GM18499 (cell line): ENCODE measurements at regions not wholly inside any gene's neighbourhood (a gene's known extent, or its start where the extent isn't known, plus 50 kb on each side); places are given as distances from the start of the nearest gene placed in this dataset.

Experiments used
- ATAC-seq: cut with Tn5 transposase; IDR thresholded peaks from one replicate; pipeline ENCODE4 v1.9.1; 2021; ENCODE audit warnings: moderate number of reproducible peaks; ENCODE audit not compliant: insufficient read depth, unreplicated experiment

- no peak for ATAC-seq
Observed at GRCh38 chrX:122788216-122788615, 395.9 kb upstream of the GRIA3 start.

GRCh38 chrX:122790376-122791095, 393.5 kb upstream of the GRIA3 start:
- ATAC-seq, result no peak

GRCh38 chrX:122813876-122814275, 370.2 kb upstream of the GRIA3 start:
- ATAC-seq, result no peak

GRCh38 chrX:122816288-122816687, 367.8 kb upstream of the GRIA3 start:
- ATAC-seq, result no peak

- ATAC-seq, result no peak
Observed at GRCh38 chrX:122817321-122817955, 366.6 kb upstream of the GRIA3 start.

- ATAC-seq, result no peak
Observed at GRCh38 chrX:122818068-122818467, 366.0 kb upstream of the GRIA3 start.

- ATAC-seq, result no peak
Observed at GRCh38 chrX:122833230-122833629, 350.8 kb upstream of the GRIA3 start.

- ATAC-seq, result no peak
Observed at GRCh38 chrX:122835886-122836285, 348.2 kb upstream of the GRIA3 start.

- no peak for ATAC-seq
Observed at GRCh38 chrX:122850326-122850725, 333.8 kb upstream of the GRIA3 start.

- no peak for ATAC-seq
Observed at GRCh38 chrX:122856205-122856604, 327.9 kb upstream of the GRIA3 start.

GRCh38 chrX:122857734-122858133, 326.3 kb upstream of the GRIA3 start:
- ATAC-seq, result no peak

GRCh38 chrX:122863067-122863466, 321.0 kb upstream of the GRIA3 start:
- no peak for ATAC-seq

GRCh38 chrX:122866532-122866931, 317.5 kb upstream of the GRIA3 start:
- ATAC-seq, result no peak

GRCh38 chrX:122868631-122869030, 315.4 kb upstream of the GRIA3 start:
- no peak for ATAC-seq

GRCh38 chrX:122869171-122869570, 314.9 kb upstream of the GRIA3 start:
- no peak for ATAC-seq

- no peak for ATAC-seq
Observed at GRCh38 chrX:122878269-122878668, 305.8 kb upstream of the GRIA3 start.

GRCh38 chrX:122880952-122881351, 303.1 kb upstream of the GRIA3 start:
- no peak for ATAC-seq

GRCh38 chrX:122890729-122891128, 293.3 kb upstream of the GRIA3 start:
- no peak for ATAC-seq

- ATAC-seq, result no peak
Observed at GRCh38 chrX:122906726-122907125, 277.4 kb upstream of the GRIA3 start.

GRCh38 chrX:122907375-122907774, 276.7 kb upstream of the GRIA3 start:
- no peak for ATAC-seq

- ATAC-seq, result no peak
Observed at GRCh38 chrX:122910697-122911096, 273.4 kb upstream of the GRIA3 start.

- no peak for ATAC-seq
Observed at GRCh38 chrX:122913134-122913533, 270.9 kb upstream of the GRIA3 start.
